ENCODE measurements at regions not wholly inside any gene's neighbourhood (a gene's known extent, or its start where the extent isn't known, plus 50 kb on each side); places are given as distances from the start of the nearest gene placed in this dataset.

DNA sequence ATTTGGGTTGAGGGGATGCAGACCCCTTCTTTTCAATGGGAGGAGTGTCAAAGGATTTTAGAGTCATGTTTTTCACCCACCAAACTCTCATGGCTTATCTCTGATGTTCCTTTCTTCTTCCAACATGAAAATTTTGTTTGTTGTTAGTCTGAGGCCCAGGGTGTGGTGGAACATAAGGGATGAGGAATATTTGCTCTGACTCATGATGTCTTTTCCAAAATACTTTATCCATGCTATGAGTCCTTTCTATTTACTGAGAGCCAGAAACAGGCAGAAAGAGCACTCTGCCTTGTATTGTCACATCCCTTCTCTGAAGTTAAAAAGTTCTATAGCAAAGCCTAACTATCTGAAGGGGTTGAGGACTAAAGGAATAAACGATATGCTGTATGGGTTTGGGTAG, 61.6 kb upstream of the GYPA start:
- H3K36me3 ChIP-seq = no peaks in the 10 kb centered on the region
- ATAC-seq (no peak), DNase-seq (no peak)
- TF ChIP-seq, protein P1, sequence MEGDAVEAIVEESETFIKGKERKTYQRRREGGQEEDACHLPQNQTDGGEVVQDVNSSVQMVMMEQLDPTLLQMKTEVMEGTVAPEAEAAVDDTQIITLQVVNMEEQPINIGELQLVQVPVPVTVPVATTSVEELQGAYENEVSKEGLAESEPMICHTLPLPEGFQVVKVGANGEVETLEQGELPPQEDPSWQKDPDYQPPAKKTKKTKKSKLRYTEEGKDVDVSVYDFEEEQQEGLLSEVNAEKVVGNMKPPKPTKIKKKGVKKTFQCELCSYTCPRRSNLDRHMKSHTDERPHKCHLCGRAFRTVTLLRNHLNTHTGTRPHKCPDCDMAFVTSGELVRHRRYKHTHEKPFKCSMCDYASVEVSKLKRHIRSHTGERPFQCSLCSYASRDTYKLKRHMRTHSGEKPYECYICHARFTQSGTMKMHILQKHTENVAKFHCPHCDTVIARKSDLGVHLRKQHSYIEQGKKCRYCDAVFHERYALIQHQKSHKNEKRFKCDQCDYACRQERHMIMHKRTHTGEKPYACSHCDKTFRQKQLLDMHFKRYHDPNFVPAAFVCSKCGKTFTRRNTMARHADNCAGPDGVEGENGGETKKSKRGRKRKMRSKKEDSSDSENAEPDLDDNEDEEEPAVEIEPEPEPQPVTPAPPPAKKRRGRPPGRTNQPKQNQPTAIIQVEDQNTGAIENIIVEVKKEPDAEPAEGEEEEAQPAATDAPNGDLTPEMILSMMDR (IDR thresholded peaks at IDR 0.05) = no peak
- intact Hi-C loops (cut with DNase I) = no loop called here
- 0 to 93% methylated on average over 1 of the region's 1 CpG for WGBS, 2 donors
- H3K9me3 ChIP-seq = peaks cover 0 to 2% (median 0%) of the 10 kb centered on the region in 11 donors
- H3K27me3 ChIP-seq = no peaks in the 10 kb centered on the region
- no peak overlapping the region for H3K4me3 ChIP-seq
- no peak overlapping the region for H3K27ac ChIP-seq
- H3K4me1 ChIP-seq = no peaks in the 10 kb centered on the region

DNA sequence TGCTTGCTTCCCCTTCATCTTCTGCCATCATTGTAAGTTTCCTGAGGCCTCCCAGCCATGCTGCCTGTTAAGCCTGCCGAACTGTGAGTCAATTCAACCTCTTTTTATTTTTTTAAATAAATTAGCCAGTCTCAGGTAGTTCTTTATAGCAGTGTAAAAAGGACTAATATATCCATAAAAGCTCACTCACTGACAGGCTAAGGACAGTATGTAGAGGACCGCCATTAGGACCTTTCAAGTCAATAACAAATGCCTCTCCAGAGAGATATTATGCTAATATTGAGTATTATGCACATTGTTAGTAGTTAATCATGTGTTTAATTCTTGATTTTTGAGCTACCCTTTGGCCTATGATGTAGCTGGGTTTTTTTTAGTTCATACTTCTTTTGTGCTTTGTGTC, 62.6 kb upstream of the GYPA start:
- H3K27ac ChIP-seq = no peak overlapping the region
- WGBS, 2 donors = 85 to 86% methylated on average over 2 of the region's 2 CpGs
- no peaks in the 10 kb centered on the region for H3K27me3 ChIP-seq
- ATAC-seq = no peak
- H3K36me3 ChIP-seq = no peaks in the 10 kb centered on the region
- DNase-seq = no peak
- H3K4me1 ChIP-seq = no peaks in the 10 kb centered on the region
- no peaks in the 10 kb centered on the region for H3K9me3 ChIP-seq
- intact Hi-C loops (cut with DNase I) = no loop called here
- TF ChIP-seq, protein P1 (IDR thresholded peaks at IDR 0.05) = no peak
- H3K4me3 ChIP-seq = no peak overlapping the region

DNA sequence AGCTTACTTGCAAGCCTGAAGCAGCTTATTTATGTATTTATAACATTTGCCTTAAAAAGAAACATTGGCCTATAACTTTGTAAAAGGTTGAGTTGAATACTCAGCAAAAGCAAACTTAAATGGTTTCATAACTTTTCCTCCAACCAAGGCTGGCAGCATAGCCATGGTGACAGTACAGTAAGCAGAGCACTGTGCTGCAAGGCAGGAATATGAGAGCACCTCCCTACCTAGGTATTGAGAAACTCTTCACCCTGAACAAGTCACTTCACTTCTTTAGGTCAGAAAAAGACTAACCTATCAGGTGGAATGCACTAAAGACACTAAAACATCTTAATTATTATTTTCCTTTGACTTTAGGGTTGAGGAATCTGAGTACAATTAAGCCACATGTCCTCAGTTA, 63.9 kb upstream of the GYPA start:
- TF ChIP-seq, protein P1 (IDR thresholded peaks at IDR 0.05) = no peak
- no peak overlapping the region for H3K27ac ChIP-seq
- no peaks in the 10 kb centered on the region for H3K4me1 ChIP-seq
- ATAC-seq (no peak), DNase-seq (no peak)
- H3K4me3 ChIP-seq = no peak overlapping the region
- intact Hi-C loops (cut with DNase I) = no loop called here
- H3K9me3 ChIP-seq = no peaks in the 10 kb centered on the region
- no peaks in the 10 kb centered on the region for H3K36me3 ChIP-seq
- no peaks in the 10 kb centered on the region for H3K27me3 ChIP-seq

DNA sequence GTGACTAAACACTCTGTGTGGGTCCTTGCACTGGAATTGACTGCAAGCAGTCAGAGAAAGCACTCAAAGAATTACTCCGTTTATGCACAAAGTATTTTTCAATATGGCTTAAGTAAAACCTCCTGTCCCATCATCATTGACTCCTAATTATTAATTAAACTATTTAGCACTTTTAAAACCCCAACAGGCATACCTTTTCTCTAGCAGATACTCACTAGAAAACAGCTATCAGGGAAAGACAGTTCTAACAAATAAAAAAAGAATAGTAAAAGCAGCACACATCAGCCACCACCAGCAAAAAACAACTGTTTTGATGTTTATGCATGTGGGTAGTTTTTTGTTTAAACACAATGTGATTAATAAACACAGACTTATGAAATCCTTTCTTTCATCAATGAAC, 66.2 kb upstream of the GYPA start:
- Histone ChIP-seq H3K4me1 (no peaks in the 10 kb centered on the region), H3K27me3 (no peaks in the 10 kb centered on the region), H3K4me3 (no peak overlapping the region), H3K36me3 (no peaks in the 10 kb centered on the region), H3K27ac (no peak overlapping the region), H3K9me3 (no peaks in the 10 kb centered on the region)
- intact Hi-C loops (cut with DNase I) = no loop called here
- TF ChIP-seq, protein P1 (IDR thresholded peaks at IDR 0.05) = no peak
- no peak for ATAC-seq
- no peak for DNase-seq
- 74 to 80% methylated on average over 1 of the region's 1 CpG for WGBS, 2 donors

DNA sequence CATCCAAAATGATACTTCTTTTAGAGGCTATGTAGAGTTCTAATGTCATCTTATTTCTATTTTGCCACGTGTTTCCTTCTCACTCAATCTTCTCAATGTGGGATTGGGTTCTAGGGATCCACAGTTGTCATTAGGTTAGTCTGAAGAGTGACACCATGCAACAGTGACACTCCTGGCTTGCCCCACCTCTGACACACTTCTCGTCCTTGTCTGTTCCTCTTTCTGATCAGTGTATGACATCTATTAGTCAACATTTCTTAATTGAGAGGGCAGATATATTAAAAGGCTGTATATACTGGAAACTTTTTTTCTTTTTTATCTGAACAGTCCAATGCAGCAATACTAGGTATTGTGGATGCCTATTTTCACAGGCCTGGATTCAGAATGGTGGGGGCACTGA, 67.6 kb upstream of the GYPA start:
- Histone ChIP-seq H3K4me3 (no peak overlapping the region), H3K4me1 (no peaks in the 10 kb centered on the region), H3K36me3 (no peaks in the 10 kb centered on the region), H3K9me3 (no peaks in the 10 kb centered on the region), H3K27ac (no peak overlapping the region), H3K27me3 (no peaks in the 10 kb centered on the region)
- intact Hi-C loops (cut with DNase I) = no loop called here
- DNase-seq (no peak), ATAC-seq (no peak)
- TF ChIP-seq, protein P1 (IDR thresholded peaks at IDR 0.05) = no peak
- WGBS, 2 donors = 75% methylated on average over 2 of the region's 2 CpGs
